ENCODE measurements at regions not wholly inside any gene's neighbourhood (a gene's known extent, or its start where the extent isn't known, plus 50 kb on each side); places are given as distances from the start of the nearest gene placed in this dataset.

DNA sequence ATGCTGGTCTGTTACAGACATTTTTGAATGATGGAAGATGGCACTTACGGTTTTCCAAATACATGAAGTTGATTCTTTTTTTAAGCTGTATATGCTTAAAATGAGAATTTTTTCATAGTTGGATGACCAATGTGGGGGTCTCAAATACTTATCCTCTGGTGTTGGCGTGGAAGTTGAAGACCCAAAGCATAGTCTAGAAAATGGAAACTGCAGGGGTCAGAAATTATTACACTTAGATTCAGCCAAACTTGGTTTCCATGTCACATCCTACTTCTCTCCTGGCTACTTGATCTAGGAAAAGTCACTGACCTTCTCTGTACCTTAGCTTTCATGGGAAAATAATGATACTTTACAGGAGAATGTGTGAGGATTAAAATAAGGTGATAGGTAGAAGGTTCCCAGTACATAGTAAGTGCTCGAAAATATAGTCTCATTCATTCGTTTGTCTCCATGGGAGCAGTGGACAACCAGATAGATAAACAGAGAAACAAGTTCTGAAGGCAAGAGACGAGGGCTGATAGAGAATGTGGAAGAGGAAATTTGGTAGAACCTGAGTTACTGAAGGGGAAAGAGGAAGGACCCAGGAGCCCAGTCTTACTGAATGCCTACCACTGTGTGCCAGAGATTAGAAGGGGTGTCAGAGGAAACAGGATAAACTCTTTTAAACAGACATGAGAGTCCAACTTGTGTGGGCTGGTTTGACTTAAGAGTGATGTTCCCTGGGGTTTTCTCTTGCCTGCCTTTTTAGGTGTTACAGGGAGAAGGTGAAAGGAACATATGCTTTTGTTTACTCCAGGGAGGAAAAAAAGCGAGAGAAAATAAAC is 560.3 kb upstream of the KLF4 start (continued):
- TF ChIP-seq, protein P1, sequence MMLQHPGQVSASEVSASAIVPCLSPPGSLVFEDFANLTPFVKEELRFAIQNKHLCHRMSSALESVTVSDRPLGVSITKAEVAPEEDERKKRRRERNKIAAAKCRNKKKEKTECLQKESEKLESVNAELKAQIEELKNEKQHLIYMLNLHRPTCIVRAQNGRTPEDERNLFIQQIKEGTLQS (IDR thresholded peaks at IDR 0.05) = no peak
- TF ChIP-seq EGR1 (IDR thresholded peaks at IDR 0.05; ENCODE audit: low read depth) (no peak), EZH2phosphoT487 (IDR thresholded peaks at IDR 0.05; ENCODE audit: borderline replicate concordance) (no peak)

DNA sequence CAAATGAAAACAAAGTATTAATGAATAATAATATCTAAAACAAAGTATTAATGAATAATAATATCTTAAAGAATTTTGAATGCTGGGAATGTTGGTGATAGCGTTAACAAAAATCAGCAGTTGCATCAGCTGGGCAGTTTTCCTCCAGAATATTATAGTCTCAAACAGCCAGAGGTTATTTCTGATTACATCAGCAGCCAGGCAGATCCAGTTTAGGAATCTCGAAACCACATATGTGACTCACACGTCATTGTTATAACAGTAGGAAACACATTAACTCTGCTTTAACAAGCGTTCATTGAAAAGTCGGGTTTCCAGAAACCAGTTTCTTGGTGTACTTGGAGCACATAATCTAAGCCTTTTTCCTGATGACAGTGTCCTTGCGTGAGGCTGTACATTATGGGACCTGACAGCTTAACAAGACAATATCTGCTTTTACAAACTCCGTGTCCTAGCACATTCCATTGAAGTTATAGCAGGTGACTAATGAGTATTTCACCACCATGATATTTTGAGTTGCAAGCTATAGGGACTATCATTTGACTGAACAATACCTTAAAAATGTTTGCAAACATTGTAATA is 559.5 kb upstream of the KLF4 start:
- Histone ChIP-seq H3K27ac (ENCODE audit: low read depth, low read length) (peak overlapping the region; percentile 17; the same call in 1 of the 2 replicates), H4K20me1 (ENCODE audit: insufficient read depth) (no peaks in the 10 kb centered on the region), H3K4me3 (replicated peaks in 1 of 2; ENCODE audit: low read depth in 1 of 2, low read length in 2 of 2) (peak overlapping the region in 1 of 2 experiments; percentile 40; a peak in 2 of 4 replicates), H3K4me2 (ENCODE audit: low read length) (peak overlapping the region; percentile 73), H3K9ac (ENCODE audit: low read length) (peak overlapping the region; percentile 27; the same call in 1 of the 2 replicates), H3K9me3 (ENCODE audit: control insufficient read depth in 1 of 2, insufficient read depth in 1 of 2, low read depth in 1 of 2, low read length in 2 of 2) (0 out of 4 replicates have a peak, but pooled peaks cover 0 to under 1% of the 10 kb centered on the region in 2 experiments), H3K27me3 (ENCODE audit: insufficient read depth, low read length) (no peaks in the 10 kb centered on the region), H3K36me3 (ENCODE audit: control insufficient read depth in 1 of 2, insufficient read depth in 2 of 2, low read length in 2 of 2) (no peaks in the 10 kb centered on the region), H2AFZ (ENCODE audit: low read depth, low read length, poor library complexity, severe bottlenecking) (peak overlapping the region; percentile 42), H3K9me2 (ENCODE audit: insufficient read depth) (no peaks in the 10 kb centered on the region), H3K4me1 (ENCODE audit: control insufficient read depth in 1 of 2, insufficient read depth in 2 of 2, low read length in 2 of 2) (peaks cover 9 to 66% of the 10 kb centered on the region in 2 experiments), H3K79me2 (ENCODE audit: insufficient read depth, low read length) (no peaks in the 10 kb centered on the region)
- ChIA-PET CTCF (no interaction called here), RAD21 (ENCODE audit: low non-redundant PET in 1 of 2, low total read pairs in 2 of 2, uncharacterized antibody in 2 of 2, unreplicated experiment in 2 of 2) (interaction anchor here in 1 of 2 experiments (0.9 kb wide), 1 partner anchor 48 kb away, joined by 3 read pairs; no protein-coding TSS in a partner anchor), POLR2A (interaction anchor here (0.6 to 1.6 kb wide), 2 partner anchors 207 to 298 kb away, joined by 3 read pairs; no protein-coding TSS in a partner anchor)
- DNase-seq (ENCODE audit: low read depth, low spot score) (peak; percentile 92), ATAC-seq (peak; percentile 79)
- no TSS peak for BruUV-seq (replicated peaks)
- intact Hi-C loops (cut with micrococcal nuclease) = loop anchor here (2.0 to 5.0 kb wide), 2 partner anchors 48 to 297 kb away; no protein-coding TSS in a partner anchor
- TF ChIP-seq, protein P2, sequence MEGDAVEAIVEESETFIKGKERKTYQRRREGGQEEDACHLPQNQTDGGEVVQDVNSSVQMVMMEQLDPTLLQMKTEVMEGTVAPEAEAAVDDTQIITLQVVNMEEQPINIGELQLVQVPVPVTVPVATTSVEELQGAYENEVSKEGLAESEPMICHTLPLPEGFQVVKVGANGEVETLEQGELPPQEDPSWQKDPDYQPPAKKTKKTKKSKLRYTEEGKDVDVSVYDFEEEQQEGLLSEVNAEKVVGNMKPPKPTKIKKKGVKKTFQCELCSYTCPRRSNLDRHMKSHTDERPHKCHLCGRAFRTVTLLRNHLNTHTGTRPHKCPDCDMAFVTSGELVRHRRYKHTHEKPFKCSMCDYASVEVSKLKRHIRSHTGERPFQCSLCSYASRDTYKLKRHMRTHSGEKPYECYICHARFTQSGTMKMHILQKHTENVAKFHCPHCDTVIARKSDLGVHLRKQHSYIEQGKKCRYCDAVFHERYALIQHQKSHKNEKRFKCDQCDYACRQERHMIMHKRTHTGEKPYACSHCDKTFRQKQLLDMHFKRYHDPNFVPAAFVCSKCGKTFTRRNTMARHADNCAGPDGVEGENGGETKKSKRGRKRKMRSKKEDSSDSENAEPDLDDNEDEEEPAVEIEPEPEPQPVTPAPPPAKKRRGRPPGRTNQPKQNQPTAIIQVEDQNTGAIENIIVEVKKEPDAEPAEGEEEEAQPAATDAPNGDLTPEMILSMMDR (IDR thresholded peaks at IDR 0.05 in 2 of 3, conservative IDR thresholded peaks at IDR 0.05 in 1 of 3; ENCODE audit: borderline replicate concordance in 1 of 3, insufficient read depth in 1 of 3, low read depth in 2 of 3, low read length in 2 of 3) = no peak
- no peak for TF ChIP-seq ELF1 (IDR thresholded peaks at IDR 0.05; ENCODE audit: borderline replicate concordance, low read depth)
- TF ChIP-seq TCF7L2 (IDR thresholded peaks at IDR 0.05; ENCODE audit: borderline replicate concordance, extremely low read depth, insufficient read depth, insufficient read length) = no peak
- TF ChIP-seq, protein P3, sequence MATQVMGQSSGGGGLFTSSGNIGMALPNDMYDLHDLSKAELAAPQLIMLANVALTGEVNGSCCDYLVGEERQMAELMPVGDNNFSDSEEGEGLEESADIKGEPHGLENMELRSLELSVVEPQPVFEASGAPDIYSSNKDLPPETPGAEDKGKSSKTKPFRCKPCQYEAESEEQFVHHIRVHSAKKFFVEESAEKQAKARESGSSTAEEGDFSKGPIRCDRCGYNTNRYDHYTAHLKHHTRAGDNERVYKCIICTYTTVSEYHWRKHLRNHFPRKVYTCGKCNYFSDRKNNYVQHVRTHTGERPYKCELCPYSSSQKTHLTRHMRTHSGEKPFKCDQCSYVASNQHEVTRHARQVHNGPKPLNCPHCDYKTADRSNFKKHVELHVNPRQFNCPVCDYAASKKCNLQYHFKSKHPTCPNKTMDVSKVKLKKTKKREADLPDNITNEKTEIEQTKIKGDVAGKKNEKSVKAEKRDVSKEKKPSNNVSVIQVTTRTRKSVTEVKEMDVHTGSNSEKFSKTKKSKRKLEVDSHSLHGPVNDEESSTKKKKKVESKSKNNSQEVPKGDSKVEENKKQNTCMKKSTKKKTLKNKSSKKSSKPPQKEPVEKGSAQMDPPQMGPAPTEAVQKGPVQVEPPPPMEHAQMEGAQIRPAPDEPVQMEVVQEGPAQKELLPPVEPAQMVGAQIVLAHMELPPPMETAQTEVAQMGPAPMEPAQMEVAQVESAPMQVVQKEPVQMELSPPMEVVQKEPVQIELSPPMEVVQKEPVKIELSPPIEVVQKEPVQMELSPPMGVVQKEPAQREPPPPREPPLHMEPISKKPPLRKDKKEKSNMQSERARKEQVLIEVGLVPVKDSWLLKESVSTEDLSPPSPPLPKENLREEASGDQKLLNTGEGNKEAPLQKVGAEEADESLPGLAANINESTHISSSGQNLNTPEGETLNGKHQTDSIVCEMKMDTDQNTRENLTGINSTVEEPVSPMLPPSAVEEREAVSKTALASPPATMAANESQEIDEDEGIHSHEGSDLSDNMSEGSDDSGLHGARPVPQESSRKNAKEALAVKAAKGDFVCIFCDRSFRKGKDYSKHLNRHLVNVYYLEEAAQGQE (IDR thresholded peaks at IDR 0.05; ENCODE audit: low read depth) = no peak
- TF ChIP-seq YY1 (IDR thresholded peaks at IDR 0.05; ENCODE audit: extremely low read depth, insufficient replicate concordance, low read depth, low read length) = no peak
- TF ChIP-seq SRF (IDR thresholded peaks at IDR 0.05; ENCODE audit: low read depth) = peak; percentile 73
- TF ChIP-seq, protein P4, sequence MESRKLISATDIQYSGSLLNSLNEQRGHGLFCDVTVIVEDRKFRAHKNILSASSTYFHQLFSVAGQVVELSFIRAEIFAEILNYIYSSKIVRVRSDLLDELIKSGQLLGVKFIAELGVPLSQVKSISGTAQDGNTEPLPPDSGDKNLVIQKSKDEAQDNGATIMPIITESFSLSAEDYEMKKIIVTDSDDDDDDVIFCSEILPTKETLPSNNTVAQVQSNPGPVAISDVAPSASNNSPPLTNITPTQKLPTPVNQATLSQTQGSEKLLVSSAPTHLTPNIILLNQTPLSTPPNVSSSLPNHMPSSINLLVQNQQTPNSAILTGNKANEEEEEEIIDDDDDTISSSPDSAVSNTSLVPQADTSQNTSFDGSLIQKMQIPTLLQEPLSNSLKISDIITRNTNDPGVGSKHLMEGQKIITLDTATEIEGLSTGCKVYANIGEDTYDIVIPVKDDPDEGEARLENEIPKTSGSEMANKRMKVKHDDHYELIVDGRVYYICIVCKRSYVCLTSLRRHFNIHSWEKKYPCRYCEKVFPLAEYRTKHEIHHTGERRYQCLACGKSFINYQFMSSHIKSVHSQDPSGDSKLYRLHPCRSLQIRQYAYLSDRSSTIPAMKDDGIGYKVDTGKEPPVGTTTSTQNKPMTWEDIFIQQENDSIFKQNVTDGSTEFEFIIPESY (IDR thresholded peaks at IDR 0.05; ENCODE audit: extremely low read depth, insufficient replicate concordance, low read length) = no peak
- TF ChIP-seq EZH2phosphoT487 (IDR thresholded peaks at IDR 0.05; ENCODE audit: borderline replicate concordance) = no peak
- no peak for TF ChIP-seq ZNF274 (IDR thresholded peaks at IDR 0.05; ENCODE audit: low read depth, low read length)
- peak; percentile 94 for TF ChIP-seq SP1 (IDR thresholded peaks at IDR 0.05; ENCODE audit: low read depth)
- TF ChIP-seq CBX3 (IDR thresholded peaks at IDR 0.05; ENCODE audit: low read depth) = peak; percentile 85

Measured in HCT116 (cell line).